Activated naive CD8-positive, alpha-beta T cell treated with anti-CD3 and anti-CD28 coated beads, Interleukin-2, amount 50 U/mL, for 24 hours (primary cell): ENCODE measurements at regions not wholly inside any gene's neighbourhood (a gene's known extent, or its start where the extent isn't known, plus 50 kb on each side); places are given as distances from the start of the nearest gene placed in this dataset.

ENCODE experiments used
- ATAC-seq: fragments of 150-1000 bp; cut with Tn5 transposase; one replicate; pipeline ENCODE4 v1.10.0; 2021
- DNase-seq: peaks from one replicate; pipeline ENCODE4 v3.0.0; 2021
- H3K27ac Mint-ChIP-seq: one replicate; pipeline ENCODE4 v1.8.0; 2021; ENCODE audit warnings: mild to moderate bottlenecking, mixed read lengths
- H3K27me3 Mint-ChIP-seq: one replicate; pipeline ENCODE4 v1.8.0; 2021; ENCODE audit warnings: mixed read lengths
- H3K36me3 Mint-ChIP-seq: one replicate; pipeline ENCODE4 v1.8.0; 2021; ENCODE audit warnings: low read depth, mixed read lengths
- H3K4me1 Mint-ChIP-seq: one replicate; pipeline ENCODE4 v1.8.0; 2021; ENCODE audit warnings: mixed read lengths
- H3K4me3 Mint-ChIP-seq: one replicate; pipeline ENCODE4 v1.8.0; 2021; ENCODE audit warnings: mild to moderate bottlenecking, moderate library complexity, mixed read lengths
- H3K9me3 Mint-ChIP-seq: one replicate; pipeline ENCODE4 v1.8.0; 2021; ENCODE audit warnings: mixed read lengths

GRCh38 chr20:24814556-24815195, 134.4 kb upstream of the CST7 start:
- no peaks in the 10 kb centered on the region for H3K36me3 Mint-ChIP-seq
- H3K9me3 Mint-ChIP-seq, result no peaks in the 10 kb centered on the region
- no peaks in the 10 kb centered on the region for H3K4me1 Mint-ChIP-seq
- no peak for DNase-seq
- H3K27me3 Mint-ChIP-seq, result no peaks in the 10 kb centered on the region
- no peak for ATAC-seq
- no peak overlapping the region for H3K27ac Mint-ChIP-seq
- H3K4me3 Mint-ChIP-seq, result no peak overlapping the region

GRCh38 chr20:24815196-24815815, 133.8 kb upstream of the CST7 start:
- DNase-seq (no peak), ATAC-seq (no peak)
- H3K4me3 Mint-ChIP-seq, result no peak overlapping the region
- H3K9me3 Mint-ChIP-seq, result no peaks in the 10 kb centered on the region
- no peaks in the 10 kb centered on the region for H3K36me3 Mint-ChIP-seq
- no peaks in the 10 kb centered on the region for H3K27me3 Mint-ChIP-seq
- H3K4me1 Mint-ChIP-seq, result no peaks in the 10 kb centered on the region
- H3K27ac Mint-ChIP-seq, result no peak overlapping the region

GRCh38 chr20:24815931-24816330, 133.1 kb upstream of the CST7 start:
- H3K27ac Mint-ChIP-seq, result no peak overlapping the region
- no peak overlapping the region for H3K4me3 Mint-ChIP-seq
- ATAC-seq, result no peak
- DNase-seq, result no peak
- no peaks in the 10 kb centered on the region for H3K36me3 Mint-ChIP-seq
- H3K27me3 Mint-ChIP-seq, result no peaks in the 10 kb centered on the region
- H3K9me3 Mint-ChIP-seq, result no peaks in the 10 kb centered on the region
- H3K4me1 Mint-ChIP-seq, result no peaks in the 10 kb centered on the region

- ATAC-seq (no peak), DNase-seq (no peak)
- H3K9me3 Mint-ChIP-seq, result no peaks in the 10 kb centered on the region
- no peaks in the 10 kb centered on the region for H3K36me3 Mint-ChIP-seq
- H3K27me3 Mint-ChIP-seq, result no peaks in the 10 kb centered on the region
- no peak overlapping the region for H3K27ac Mint-ChIP-seq
- H3K4me1 Mint-ChIP-seq, result no peaks in the 10 kb centered on the region
- no peak overlapping the region for H3K4me3 Mint-ChIP-seq
These were observed 132.6 kb upstream of the CST7 start for GRCh38 chr20:24816431-24816830.

- DNase-seq (no peak), ATAC-seq (no peak)
- no peaks in the 10 kb centered on the region for H3K4me1 Mint-ChIP-seq
- H3K36me3 Mint-ChIP-seq, result no peaks in the 10 kb centered on the region
- H3K27me3 Mint-ChIP-seq, result no peaks in the 10 kb centered on the region
- H3K9me3 Mint-ChIP-seq, result no peaks in the 10 kb centered on the region
- H3K4me3 Mint-ChIP-seq, result no peak overlapping the region
- no peak overlapping the region for H3K27ac Mint-ChIP-seq
These were observed 132.2 kb upstream of the CST7 start for GRCh38 chr20:24816907-24817306.

- ATAC-seq (no peak), DNase-seq (no peak)
- no peaks in the 10 kb centered on the region for H3K27me3 Mint-ChIP-seq
- no peaks in the 10 kb centered on the region for H3K9me3 Mint-ChIP-seq
- no peaks in the 10 kb centered on the region for H3K36me3 Mint-ChIP-seq
- no peak overlapping the region for H3K4me3 Mint-ChIP-seq
- H3K4me1 Mint-ChIP-seq, result no peaks in the 10 kb centered on the region
- H3K27ac Mint-ChIP-seq, result no peak overlapping the region
These were observed 131.7 kb upstream of the CST7 start for GRCh38 chr20:24817351-24817750.

GRCh38 chr20:24818056-24818455, 131.0 kb upstream of the CST7 start:
- no peak for ATAC-seq
- Mint-ChIP-seq H3K27ac (no peak overlapping the region), H3K27me3 (no peaks in the 10 kb centered on the region), H3K4me1 (no peaks in the 10 kb centered on the region), H3K4me3 (no peak overlapping the region), H3K36me3 (no peaks in the 10 kb centered on the region), H3K9me3 (no peaks in the 10 kb centered on the region)
- no peak for DNase-seq

GRCh38 chr20:24819331-24819965, 129.6 kb upstream of the CST7 start:
- no peak for DNase-seq
- Mint-ChIP-seq H3K4me1 (no peaks in the 10 kb centered on the region), H3K27me3 (no peaks in the 10 kb centered on the region), H3K36me3 (no peaks in the 10 kb centered on the region), H3K4me3 (no peak overlapping the region), H3K9me3 (no peaks in the 10 kb centered on the region), H3K27ac (no peak overlapping the region)
- ATAC-seq, result no peak

GRCh38 chr20:24820345-24820744, 128.7 kb upstream of the CST7 start:
- no peaks in the 10 kb centered on the region for H3K9me3 Mint-ChIP-seq
- no peak for DNase-seq
- H3K36me3 Mint-ChIP-seq, result no peaks in the 10 kb centered on the region
- ATAC-seq, result no peak
- no peaks in the 10 kb centered on the region for H3K4me1 Mint-ChIP-seq
- H3K4me3 Mint-ChIP-seq, result no peak overlapping the region
- H3K27me3 Mint-ChIP-seq, result no peaks in the 10 kb centered on the region
- H3K27ac Mint-ChIP-seq, result no peak overlapping the region

GRCh38 chr20:24821391-24821790, 127.7 kb upstream of the CST7 start:
- Mint-ChIP-seq H3K4me1 (no peaks in the 10 kb centered on the region), H3K27ac (no peak overlapping the region), H3K36me3 (no peaks in the 10 kb centered on the region), H3K27me3 (no peaks in the 10 kb centered on the region), H3K9me3 (no peaks in the 10 kb centered on the region), H3K4me3 (no peak overlapping the region)
- no peak for DNase-seq
- ATAC-seq, result no peak

- H3K27me3 Mint-ChIP-seq, result no peaks in the 10 kb centered on the region
- no peak overlapping the region for H3K4me3 Mint-ChIP-seq
- no peak overlapping the region for H3K27ac Mint-ChIP-seq
- no peaks in the 10 kb centered on the region for H3K4me1 Mint-ChIP-seq
- no peaks in the 10 kb centered on the region for H3K36me3 Mint-ChIP-seq
- ATAC-seq (no peak), DNase-seq (no peak)
- no peaks in the 10 kb centered on the region for H3K9me3 Mint-ChIP-seq
These were observed 125.8 kb upstream of the CST7 start for GRCh38 chr20:24823176-24823784.

- Mint-ChIP-seq H3K27ac (no peak overlapping the region), H3K4me3 (no peak overlapping the region), H3K4me1 (no peaks in the 10 kb centered on the region), H3K36me3 (no peaks in the 10 kb centered on the region), H3K9me3 (no peaks in the 10 kb centered on the region), H3K27me3 (no peaks in the 10 kb centered on the region)
- no peak for ATAC-seq
- DNase-seq, result no peak
These were observed 124.9 kb upstream of the CST7 start for GRCh38 chr20:24823989-24824693.

GRCh38 chr20:24825591-24825990, 123.5 kb upstream of the CST7 start:
- Mint-ChIP-seq H3K4me3 (no peak overlapping the region), H3K9me3 (no peaks in the 10 kb centered on the region), H3K27ac (no peak overlapping the region), H3K4me1 (no peaks in the 10 kb centered on the region), H3K36me3 (no peaks in the 10 kb centered on the region), H3K27me3 (no peaks in the 10 kb centered on the region)
- ATAC-seq, result no peak
- no peak for DNase-seq

GRCh38 chr20:24827603-24828295, 121.3 kb upstream of the CST7 start:
- H3K27ac Mint-ChIP-seq, result no peak overlapping the region
- H3K36me3 Mint-ChIP-seq, result no peaks in the 10 kb centered on the region
- H3K4me1 Mint-ChIP-seq, result no peaks in the 10 kb centered on the region
- no peak overlapping the region for H3K4me3 Mint-ChIP-seq
- DNase-seq, result no peak
- H3K27me3 Mint-ChIP-seq, result no peaks in the 10 kb centered on the region
- ATAC-seq, result no peak
- H3K9me3 Mint-ChIP-seq, result no peaks in the 10 kb centered on the region
